Activated T-cell treated with anti-CD3 and anti-CD28 coated beads, Interleukin-2, amount 50 U/mL, for 72 hours (primary cell): ENCODE measurements at regions not wholly inside any gene's neighbourhood (a gene's known extent, or its start where the extent isn't known, plus 50 kb on each side); places are given as distances from the start of the nearest gene placed in this dataset.

ENCODE experiments used
- ATAC-seq, 2 donors: fragments of 150-1000 bp; cut with Tn5 transposase; replicated peaks in 1 of 2; 2 replicates each; pipeline ENCODE4 v1.10.0; 2021; ENCODE audit warnings: moderate library complexity in 2 of 2, mild to moderate bottlenecking in 1 of 2
- DNase-seq, 2 donors: peaks; one replicate each; pipeline ENCODE4 v3.0.0; 2021 to 2022; ENCODE audit warnings: mixed read lengths in 1 of 2
- H3K27ac Mint-ChIP-seq: one replicate; pipeline ENCODE4 v1.8.0; 2022; ENCODE audit warnings: mild to moderate bottlenecking, moderate library complexity, mixed read lengths
- H3K27me3 Mint-ChIP-seq: one replicate; pipeline ENCODE4 v1.8.0; 2022; ENCODE audit warnings: low read depth, mixed read lengths
- H3K36me3 Mint-ChIP-seq, 2 donors: one replicate each; pipeline ENCODE4 v1.8.0; 2022; ENCODE audit warnings: mixed read lengths in 2 of 2, mild to moderate bottlenecking in 1 of 2; ENCODE audit not compliant: insufficient read depth in 2 of 2
- H3K4me1 Mint-ChIP-seq: one replicate; pipeline ENCODE4 v1.8.0; 2022; ENCODE audit warnings: low read depth, mixed read lengths
- H3K4me3 Mint-ChIP-seq, 2 donors: one replicate each; pipeline ENCODE4 v1.8.0; 2022; ENCODE audit warnings: mild to moderate bottlenecking in 2 of 2, mixed read lengths in 2 of 2, moderate library complexity in 2 of 2
- H3K9me3 Mint-ChIP-seq, 2 donors: one replicate each; pipeline ENCODE4 v1.8.0; 2022; ENCODE audit warnings: mixed read lengths in 2 of 2

GRCh38 chr7:9921326-9921725, 1052.3 kb upstream of the PHF14 start:
- ATAC-seq, result no peak
- peaks cover 2 to 7% of the 10 kb centered on the region in 2 donors for H3K9me3 Mint-ChIP-seq

GRCh38 chr7:9937944-9938631, 1035.6 kb upstream of the PHF14 start:
- ATAC-seq, result no peak
- H3K27me3 Mint-ChIP-seq, result no peaks in the 10 kb centered on the region
- no peak for DNase-seq
- H3K36me3 Mint-ChIP-seq, result no peaks in the 10 kb centered on the region
- no peak overlapping the region for H3K27ac Mint-ChIP-seq
- no peak overlapping the region for H3K4me3 Mint-ChIP-seq
- H3K9me3 Mint-ChIP-seq, result peaks cover 0 to 2% of the 10 kb centered on the region in 2 donors
- no peaks in the 10 kb centered on the region for H3K4me1 Mint-ChIP-seq

More at GRCh38 chr7:9921326-9921725, 1052.3 kb upstream of the PHF14 start:
- no peak overlapping the region for H3K27ac Mint-ChIP-seq
- no peak for DNase-seq
- H3K4me3 Mint-ChIP-seq, result no peak overlapping the region
- no peaks in the 10 kb centered on the region for H3K36me3 Mint-ChIP-seq
- H3K4me1 Mint-ChIP-seq, result no peaks in the 10 kb centered on the region
- no peaks in the 10 kb centered on the region for H3K27me3 Mint-ChIP-seq

- DNase-seq (no peak), ATAC-seq (no peak)
- H3K27me3 Mint-ChIP-seq, result no peaks in the 10 kb centered on the region
- no peak overlapping the region for H3K4me3 Mint-ChIP-seq
- no peaks in the 10 kb centered on the region for H3K36me3 Mint-ChIP-seq
- peaks cover 0 to 2% of the 10 kb centered on the region in 2 donors for H3K9me3 Mint-ChIP-seq
- no peak overlapping the region for H3K27ac Mint-ChIP-seq
- no peaks in the 10 kb centered on the region for H3K4me1 Mint-ChIP-seq
Measured at GRCh38 chr7:9939176-9939575, 1034.5 kb upstream of the PHF14 start.

GRCh38 chr7:9945131-9945530, 1028.5 kb upstream of the PHF14 start:
- no peaks in the 10 kb centered on the region for H3K4me1 Mint-ChIP-seq
- H3K4me3 Mint-ChIP-seq, result no peak overlapping the region
- no peak overlapping the region for H3K27ac Mint-ChIP-seq
- no peaks in the 10 kb centered on the region for H3K27me3 Mint-ChIP-seq
- peaks cover 5 to 8% of the 10 kb centered on the region in 2 donors for H3K9me3 Mint-ChIP-seq
- H3K36me3 Mint-ChIP-seq, result no peaks in the 10 kb centered on the region
- ATAC-seq (no peak), DNase-seq (no peak)

- no peak for DNase-seq
- H3K36me3 Mint-ChIP-seq, result no peaks in the 10 kb centered on the region
- no peaks in the 10 kb centered on the region for H3K4me1 Mint-ChIP-seq
- no peak overlapping the region for H3K27ac Mint-ChIP-seq
- H3K9me3 Mint-ChIP-seq, result peaks cover 5 to 8% of the 10 kb centered on the region in 2 donors
- no peaks in the 10 kb centered on the region for H3K27me3 Mint-ChIP-seq
- ATAC-seq, result no peak
- H3K4me3 Mint-ChIP-seq, result no peak overlapping the region
Measured at GRCh38 chr7:9945857-9946256, 1027.8 kb upstream of the PHF14 start.

- Mint-ChIP-seq H3K9me3 (peaks cover 0 to 3% of the 10 kb centered on the region in 2 donors), H3K27me3 (no peaks in the 10 kb centered on the region), H3K4me1 (no peaks in the 10 kb centered on the region), H3K36me3 (no peaks in the 10 kb centered on the region), H3K4me3 (no peak overlapping the region), H3K27ac (no peak overlapping the region)
- ATAC-seq, result no peak
- DNase-seq, result no peak
Measured at GRCh38 chr7:9955138-9955537, 1018.5 kb upstream of the PHF14 start.

- ATAC-seq (no peak), DNase-seq (no peak)
- Mint-ChIP-seq H3K4me3 (no peak overlapping the region), H3K27ac (no peak overlapping the region), H3K4me1 (no peaks in the 10 kb centered on the region), H3K9me3 (peaks cover 0 to 6% of the 10 kb centered on the region in 2 donors), H3K27me3 (no peaks in the 10 kb centered on the region), H3K36me3 (no peaks in the 10 kb centered on the region)
Measured at GRCh38 chr7:9958486-9958885, 1015.2 kb upstream of the PHF14 start.

GRCh38 chr7:9960460-9960859, 1013.2 kb upstream of the PHF14 start:
- no peak overlapping the region for H3K27ac Mint-ChIP-seq
- no peaks in the 10 kb centered on the region for H3K4me1 Mint-ChIP-seq

GRCh38 chr7:9961161-9961922, 1012.3 kb upstream of the PHF14 start:
- ATAC-seq (no peak), DNase-seq (no peak)
- Mint-ChIP-seq H3K36me3 (no peaks in the 10 kb centered on the region), H3K4me3 (no peak overlapping the region), H3K27me3 (no peaks in the 10 kb centered on the region), H3K9me3 (peaks cover 0 to 3% of the 10 kb centered on the region in 2 donors), H3K27ac (no peak overlapping the region), H3K4me1 (no peaks in the 10 kb centered on the region)

More at GRCh38 chr7:9960460-9960859, 1013.2 kb upstream of the PHF14 start:
- Mint-ChIP-seq H3K27me3 (no peaks in the 10 kb centered on the region), H3K4me3 (no peak overlapping the region), H3K36me3 (no peaks in the 10 kb centered on the region), H3K9me3 (peaks cover 0 to 3% of the 10 kb centered on the region in 2 donors)
- no peak for DNase-seq
- ATAC-seq, result no peak

GRCh38 chr7:9962742-9963141, 1010.9 kb upstream of the PHF14 start:
- H3K4me1 Mint-ChIP-seq, result no peaks in the 10 kb centered on the region
- H3K9me3 Mint-ChIP-seq, result peaks cover 0 to 3% of the 10 kb centered on the region in 2 donors
- no peak overlapping the region for H3K27ac Mint-ChIP-seq
- ATAC-seq (no peak), DNase-seq (no peak)
- no peaks in the 10 kb centered on the region for H3K27me3 Mint-ChIP-seq
- no peak overlapping the region for H3K4me3 Mint-ChIP-seq
- no peaks in the 10 kb centered on the region for H3K36me3 Mint-ChIP-seq

- Mint-ChIP-seq H3K27me3 (no peaks in the 10 kb centered on the region), H3K4me1 (no peaks in the 10 kb centered on the region), H3K27ac (no peak overlapping the region), H3K36me3 (peaks cover 0 to 1% of the 10 kb centered on the region in 2 donors), H3K4me3 (no peak overlapping the region), H3K9me3 (no peaks in the 10 kb centered on the region)
- ATAC-seq, result no peak
- no peak for DNase-seq
Measured at GRCh38 chr7:9978106-9979064, 995.3 kb upstream of the PHF14 start.

GRCh38 chr7:9981742-9982349, 991.8 kb upstream of the PHF14 start:
- Mint-ChIP-seq H3K4me1 (no peaks in the 10 kb centered on the region), H3K4me3 (no peak overlapping the region), H3K27me3 (no peaks in the 10 kb centered on the region), H3K9me3 (peaks cover 0 to 3% of the 10 kb centered on the region in 2 donors), H3K27ac (no peak overlapping the region), H3K36me3 (no peaks in the 10 kb centered on the region)
- no peak for ATAC-seq
- DNase-seq, result no peak
